Lower leg skin (tissue), 4 donors: ENCODE measurements at regions not wholly inside any gene's neighbourhood (a gene's known extent, or its start where the extent isn't known, plus 50 kb on each side); places are given as distances from the start of the nearest gene placed in this dataset.

ENCODE experiments used
- DNase-seq, 2 donors: peaks; one replicate each; pipeline ENCODE4 v3.0.0-alpha.2; 2019; ENCODE audit warnings: low spot score in 2 of 2
- H3K4me3 ChIP-seq: fragments of 200-600 bp; sonication (generic); 2 replicates; pipeline ENCODE4 v1.5.1; 2017; ENCODE audit warnings: mild to moderate bottlenecking, low read depth; ENCODE audit not compliant: poor library complexity, severe bottlenecking
- POLR2A ChIP-seq, 2 donors: fragments of 450-650 bp; IDR thresholded peaks; one replicate each; pipeline ENCODE4 v1.6.1; 2016 to 2017; ENCODE audit warnings: antibody characterized with exemption in 2 of 2, mild to moderate bottlenecking in 1 of 2, moderate library complexity in 1 of 2
- WGBS, 2 donors: methylation state at CpG; one replicate each; pipeline ENCODE4 v1.1.5; 2018; 5-methylcytosine and 5-hydroxymethylcytosine counted together
- intact Hi-C: fragments of 100-400 bp; cut with DNase I; formaldehyde crosslinking; loops from one replicate; pipeline ENCODE4 v1.15.0; 2023; ENCODE audit warnings: low total_unique reads
- TF ChIP-seq, protein P1 (sequence below), 3 donors: fragments of 450-650 bp; IDR thresholded peaks; one replicate each; pipeline ENCODE4 v1.5.1; 2016; ENCODE audit warnings: antibody characterized with exemption in 3 of 3, mild to moderate bottlenecking in 3 of 3, moderate library complexity in 2 of 3

- no peak overlapping the region for H3K4me3 ChIP-seq
- TF ChIP-seq POLR2A (IDR thresholded peaks at IDR 0.05), result no peak
- intact Hi-C loops, result no loop called here
- DNase-seq, result no peak
Measured at GRCh38 chr3:70754314-70754713, 441.9 kb upstream of the MDFIC2 start.

DNA sequence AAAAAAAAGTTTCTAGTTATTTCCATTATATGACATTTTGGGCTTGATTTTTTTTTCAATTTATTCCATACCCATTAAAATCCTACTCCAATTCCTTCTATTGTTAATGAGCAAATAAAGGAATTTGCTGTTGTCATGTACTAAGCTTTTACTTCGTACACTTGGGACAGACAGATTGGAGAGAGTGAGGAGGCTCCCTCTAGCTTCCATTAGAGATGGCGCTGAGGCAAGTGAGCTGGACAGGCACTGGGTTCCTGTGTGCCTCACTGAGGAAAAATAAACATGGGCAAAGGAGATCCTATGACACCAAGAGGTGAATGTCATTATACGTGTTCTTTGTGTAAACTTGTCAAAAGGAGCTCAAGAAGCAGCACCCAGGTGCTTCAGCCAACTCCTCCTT lies 441.1 kb upstream of the MDFIC2 start:
- intact Hi-C loops, result no loop called here
- WGBS, 2 donors, result 74 to 75% methylated on average over 3 of the region's 3 CpGs
- TF ChIP-seq POLR2A (IDR thresholded peaks at IDR 0.05), result no peak
- TF ChIP-seq, protein P1, sequence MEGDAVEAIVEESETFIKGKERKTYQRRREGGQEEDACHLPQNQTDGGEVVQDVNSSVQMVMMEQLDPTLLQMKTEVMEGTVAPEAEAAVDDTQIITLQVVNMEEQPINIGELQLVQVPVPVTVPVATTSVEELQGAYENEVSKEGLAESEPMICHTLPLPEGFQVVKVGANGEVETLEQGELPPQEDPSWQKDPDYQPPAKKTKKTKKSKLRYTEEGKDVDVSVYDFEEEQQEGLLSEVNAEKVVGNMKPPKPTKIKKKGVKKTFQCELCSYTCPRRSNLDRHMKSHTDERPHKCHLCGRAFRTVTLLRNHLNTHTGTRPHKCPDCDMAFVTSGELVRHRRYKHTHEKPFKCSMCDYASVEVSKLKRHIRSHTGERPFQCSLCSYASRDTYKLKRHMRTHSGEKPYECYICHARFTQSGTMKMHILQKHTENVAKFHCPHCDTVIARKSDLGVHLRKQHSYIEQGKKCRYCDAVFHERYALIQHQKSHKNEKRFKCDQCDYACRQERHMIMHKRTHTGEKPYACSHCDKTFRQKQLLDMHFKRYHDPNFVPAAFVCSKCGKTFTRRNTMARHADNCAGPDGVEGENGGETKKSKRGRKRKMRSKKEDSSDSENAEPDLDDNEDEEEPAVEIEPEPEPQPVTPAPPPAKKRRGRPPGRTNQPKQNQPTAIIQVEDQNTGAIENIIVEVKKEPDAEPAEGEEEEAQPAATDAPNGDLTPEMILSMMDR (IDR thresholded peaks at IDR 0.05), result no peak
- DNase-seq, result no peak
- no peak overlapping the region for H3K4me3 ChIP-seq

DNA sequence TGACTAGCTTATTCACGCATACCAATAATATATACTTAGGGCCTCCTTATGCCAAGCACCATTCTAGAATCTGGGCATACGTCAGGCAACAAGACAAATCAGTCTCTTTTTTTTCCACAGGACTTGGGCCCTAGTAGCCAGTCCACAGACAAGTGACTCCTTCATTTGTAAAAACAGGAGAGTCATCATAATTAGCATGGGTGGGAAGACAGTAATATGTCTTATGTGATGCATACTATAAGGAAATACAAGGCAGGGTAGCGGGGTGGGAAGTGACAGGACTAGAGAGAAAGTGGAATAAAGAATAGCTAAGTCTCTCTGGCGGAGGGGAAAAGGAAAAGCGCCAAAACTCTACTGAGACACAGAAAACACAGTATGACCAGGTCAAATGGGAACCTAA lies 439.6 kb upstream of the MDFIC2 start:
- TF ChIP-seq POLR2A (IDR thresholded peaks at IDR 0.05), result no peak
- TF ChIP-seq, protein P1 (IDR thresholded peaks at IDR 0.05), result no peak
- intact Hi-C loops, result no loop called here
- DNase-seq, result no peak
- WGBS, 2 donors, result 93 to 98% methylated on average over 5 of the region's 5 CpGs
- no peak overlapping the region for H3K4me3 ChIP-seq

- intact Hi-C loops, result no loop called here
- TF ChIP-seq POLR2A (IDR thresholded peaks at IDR 0.05), result no peak
- 61 to 75% methylated on average over 4 of the region's 4 CpGs for WGBS, 2 donors
- no peak for DNase-seq
- H3K4me3 ChIP-seq, result no peak overlapping the region
Measured at GRCh38 chr3:70749122-70749521, 436.7 kb upstream of the MDFIC2 start.

GRCh38 chr3:70748593-70748992 lies 436.2 kb upstream of the MDFIC2 start:
- TF ChIP-seq, protein P1 (IDR thresholded peaks at IDR 0.05), result no peak
- TF ChIP-seq POLR2A (IDR thresholded peaks at IDR 0.05), result no peak
- intact Hi-C loops, result no loop called here
- H3K4me3 ChIP-seq, result no peak overlapping the region
- 90 to 92% methylated on average over 5 of the region's 5 CpGs for WGBS, 2 donors
- DNase-seq, result no peak

GRCh38 chr3:70747847-70748246 lies 435.4 kb upstream of the MDFIC2 start:
- TF ChIP-seq, protein P1 (IDR thresholded peaks at IDR 0.05), result no peak
- no peak for TF ChIP-seq POLR2A (IDR thresholded peaks at IDR 0.05)
- intact Hi-C loops, result no loop called here
- no peak for DNase-seq
- H3K4me3 ChIP-seq, result no peak overlapping the region
- whole genome bisulfite sequencing, 2 donors, result 66 to 71% methylated on average over 4 of the region's 4 CpGs

GRCh38 chr3:70744536-70744935 lies 432.1 kb upstream of the MDFIC2 start:
- intact Hi-C loops, result no loop called here
- DNase-seq, result no peak
- H3K4me3 ChIP-seq, result no peak overlapping the region
- TF ChIP-seq, protein P1 (IDR thresholded peaks at IDR 0.05), result no peak
- no peak for TF ChIP-seq POLR2A (IDR thresholded peaks at IDR 0.05)
- WGBS, 2 donors, result 56 to 59% methylated on average over 3 of the region's 3 CpGs
